NB4 (cell line): ENCODE measurements at regions not wholly inside any gene's neighbourhood (a gene's known extent, or its start where the extent isn't known, plus 50 kb on each side); places are given as distances from the start of the nearest gene placed in this dataset.

Experiments
- CTCF ChIP-seq: IDR thresholded peaks from one replicate; pipeline ENCODE4 v1.5.1; 2012; ENCODE audit warnings: low read depth, low read length
- MAX ChIP-seq: IDR thresholded peaks from 2 replicates; pipeline ENCODE4 v1.6.1; 2011; ENCODE audit warnings: low read depth, low read length
- MYC ChIP-seq: IDR thresholded peaks from 2 replicates; pipeline ENCODE4 v1.6.1; 2011; ENCODE audit warnings: low read depth, low read length
- POLR2A ChIP-seq: IDR thresholded peaks from 2 replicates; pipeline ENCODE4 v1.6.1; 2011; ENCODE audit warnings: mild to moderate bottlenecking; ENCODE audit not compliant: insufficient read length; ENCODE audit errors: extremely low read depth

GRCh38 chr15:58252586-58253323 lies 114.6 kb downstream of the AQP9 start:
- TF ChIP-seq CTCF (no peak), MAX (no peak), MYC (no peak), POLR2A (no peak)
